K562 (cell line): ENCODE measurements at regions not wholly inside any gene's neighbourhood (a gene's known extent, or its start where the extent isn't known, plus 50 kb on each side); places are given as distances from the start of the nearest gene placed in this dataset.
A peak's percentile ranks its signal among the peaks of the same experiment; 100 is the strongest.

ENCODE experiments used
- CBX5 ChIP-seq: IDR thresholded peaks from 2 replicates; pipeline ENCODE4 v1.6.1; 2014; ENCODE audit warnings: low read depth, borderline replicate concordance
- DMBX1 ChIP-seq: fragments of 250-450 bp; sonication (Bioruptor Pico); IDR thresholded peaks from 2 replicates; pipeline ENCODE4 v1.8.0; 2022; ENCODE audit warnings: inconsistent platforms, mild to moderate bottlenecking, moderate library complexity, borderline replicate concordance
- ESRRA ChIP-seq: fragments of 450-650 bp; IDR thresholded peaks from 2 replicates; pipeline ENCODE4 v1.6.1; 2014; ENCODE audit warnings: low read depth, mild to moderate bottlenecking, moderate library complexity, borderline replicate concordance
- FIP1L1 ChIP-seq: fragments of 200-400 bp; formaldehyde crosslinking; IDR thresholded peaks from 2 replicates; pipeline ENCODE4 v1.6.1; 2018; ENCODE audit warnings: mild to moderate bottlenecking, low read depth, low read length; ENCODE audit not compliant: poor library complexity, severe bottlenecking
- FOS ChIP-seq: IDR thresholded peaks from 3 replicates; pipeline ENCODE4 v1.6.1; 2011; ENCODE audit not compliant: insufficient read length; ENCODE audit errors: extremely low read depth
- FOSL1 ChIP-seq: fragments of 200-800 bp; sonication (Bioruptor generic); conservative IDR thresholded peaks from 2 replicates; pipeline ENCODE4 v1.6.1; 2016; ENCODE audit warnings: missing genetic modification characterization, missing compliant biosample characterization
- HOXB6 ChIP-seq: fragments of 250-450 bp; sonication (Bioruptor Pico); IDR thresholded peaks from 2 replicates; pipeline ENCODE4 v1.5.1; 2022; ENCODE audit warnings: mild to moderate bottlenecking, borderline replicate concordance
- KHSRP ChIP-seq: fragments of 450-650 bp; IDR thresholded peaks from 2 replicates; pipeline ENCODE4 v1.6.1; 2017
- KLF6 ChIP-seq: fragments of 250-450 bp; sonication (Bioruptor Pico); IDR thresholded peaks from 2 replicates; pipeline ENCODE4 v1.4.0; 2020; ENCODE audit warnings: mild to moderate bottlenecking, moderate library complexity, borderline replicate concordance
- MTF1 ChIP-seq: fragments of 250-450 bp; sonication (Bioruptor Pico); IDR thresholded peaks from 2 replicates; pipeline ENCODE4 v1.9.0; 2021; ENCODE audit warnings: moderate library complexity, mild to moderate bottlenecking, inconsistent platforms, borderline replicate concordance
- NELFE ChIP-seq: IDR thresholded peaks from 2 replicates; pipeline ENCODE4 v1.6.1; 2011; ENCODE audit warnings: mild to moderate bottlenecking; ENCODE audit not compliant: insufficient read depth, insufficient read length
- NEUROD1 ChIP-seq: fragments of 150-350 bp; IDR thresholded peaks from 2 replicates; pipeline ENCODE4 v1.6.1; 2014; ENCODE audit warnings: borderline replicate concordance, low read length, low read depth; ENCODE audit not compliant: partially characterized antibody
- NR1H2 ChIP-seq: sonication (generic); formaldehyde crosslinking; IDR thresholded peaks from 2 replicates; pipeline ENCODE4 v1.4.0; 2020; ENCODE audit warnings: mild to moderate bottlenecking, missing genetic modification reagents
- SAP30 ChIP-seq: fragments of 200-600 bp; sonication (generic); IDR thresholded peaks from 2 replicates; pipeline ENCODE4 v1.6.1; 2012; ENCODE audit warnings: borderline replicate concordance, low read depth, mild to moderate bottlenecking, moderate library complexity, low read length, control low read depth, inconsistent platforms; ENCODE audit not compliant: insufficient read depth, poor library complexity, severe bottlenecking
- SP2 ChIP-seq: IDR thresholded peaks from 2 replicates; pipeline ENCODE4 v1.6.1; 2011; ENCODE audit warnings: mild to moderate bottlenecking, low read depth, low read length, moderate library complexity; ENCODE audit not compliant: poor library complexity, severe bottlenecking; ENCODE audit errors: extremely low read depth
- SRSF7 ChIP-seq: fragments of 200-400 bp; formaldehyde crosslinking; optimal IDR thresholded peaks from 2 replicates; pipeline ENCODE3; 2017; ENCODE audit warnings: mild to moderate bottlenecking, low read depth, low read length
- STAG1 ChIP-seq: sonication (generic); formaldehyde crosslinking; IDR thresholded peaks from 2 replicates; pipeline ENCODE4 v1.5.0; 2020; ENCODE audit warnings: missing genetic modification reagents, borderline replicate concordance
- TAF7 ChIP-seq: fragments of 450-650 bp; IDR thresholded peaks from 2 replicates; pipeline ENCODE4 v1.6.1; 2016; ENCODE audit warnings: missing genetic modification characterization, missing compliant biosample characterization
- TEAD2 ChIP-seq: fragments of 450-650 bp; IDR thresholded peaks from 2 replicates; pipeline ENCODE4 v1.6.1; 2016; ENCODE audit warnings: missing genetic modification characterization, control low read depth, missing compliant biosample characterization
- TGIF2 ChIP-seq: sonication (generic); formaldehyde crosslinking; IDR thresholded peaks from 2 replicates; pipeline ENCODE4 v1.8.1; 2022; ENCODE audit warnings: mild to moderate bottlenecking, missing genetic modification reagents, moderate library complexity
- ZNF165 ChIP-seq: fragments of 250-450 bp; sonication (Bioruptor Pico); IDR thresholded peaks from 2 replicates; pipeline ENCODE4 v1.4.0; 2020; ENCODE audit warnings: borderline replicate concordance
- ZNF24 ChIP-seq: fragments of 450-650 bp; IDR thresholded peaks from 2 replicates; pipeline ENCODE4 v1.6.1; 2016
- ZNF253 ChIP-seq: fragments of 250-450 bp; sonication (Bioruptor Pico); conservative IDR thresholded peaks from 2 replicates; pipeline ENCODE4 v1.6.1; 2021; ENCODE audit warnings: mild to moderate bottlenecking
- ZNF311 ChIP-seq: fragments of 250-450 bp; sonication (Bioruptor Pico); IDR thresholded peaks from 2 replicates; pipeline ENCODE4 v1.4.0; 2020; ENCODE audit warnings: mild to moderate bottlenecking, moderate library complexity
- ZNF57 ChIP-seq: fragments of 450-650 bp; formaldehyde crosslinking; IDR thresholded peaks from 2 replicates; pipeline ENCODE4 v1.4.0; 2020; ENCODE audit warnings: mild to moderate bottlenecking, moderate library complexity
- ZNF830 ChIP-seq: fragments of 250-450 bp; sonication (Bioruptor Pico); IDR thresholded peaks from 2 replicates; pipeline ENCODE4 v1.5.0; 2021; ENCODE audit warnings: mild to moderate bottlenecking
- TF ChIP-seq, protein P1 (sequence below): fragments of 450-650 bp; formaldehyde crosslinking; conservative IDR thresholded peaks from 2 replicates; pipeline ENCODE4 v1.4.0; 2022; ENCODE audit warnings: mild to moderate bottlenecking, missing genetic modification characterization
- TF ChIP-seq, protein P2 (sequence below), 2 experiments: fragments of 450-650 bp in 1 of 2; sonication (generic) in 1 of 2; formaldehyde crosslinking in 1 of 2; IDR thresholded peaks in 1 of 2; conservative IDR thresholded peaks in 1 of 2; 2 replicates each; pipeline versions ENCODE4 v1.6.1 to v1.8.1; 2016 to 2023; ENCODE audit warnings: mild to moderate bottlenecking in 2 of 2, moderate library complexity in 2 of 2, inconsistent platforms in 1 of 2, missing genetic modification reagents in 1 of 2

DNA sequence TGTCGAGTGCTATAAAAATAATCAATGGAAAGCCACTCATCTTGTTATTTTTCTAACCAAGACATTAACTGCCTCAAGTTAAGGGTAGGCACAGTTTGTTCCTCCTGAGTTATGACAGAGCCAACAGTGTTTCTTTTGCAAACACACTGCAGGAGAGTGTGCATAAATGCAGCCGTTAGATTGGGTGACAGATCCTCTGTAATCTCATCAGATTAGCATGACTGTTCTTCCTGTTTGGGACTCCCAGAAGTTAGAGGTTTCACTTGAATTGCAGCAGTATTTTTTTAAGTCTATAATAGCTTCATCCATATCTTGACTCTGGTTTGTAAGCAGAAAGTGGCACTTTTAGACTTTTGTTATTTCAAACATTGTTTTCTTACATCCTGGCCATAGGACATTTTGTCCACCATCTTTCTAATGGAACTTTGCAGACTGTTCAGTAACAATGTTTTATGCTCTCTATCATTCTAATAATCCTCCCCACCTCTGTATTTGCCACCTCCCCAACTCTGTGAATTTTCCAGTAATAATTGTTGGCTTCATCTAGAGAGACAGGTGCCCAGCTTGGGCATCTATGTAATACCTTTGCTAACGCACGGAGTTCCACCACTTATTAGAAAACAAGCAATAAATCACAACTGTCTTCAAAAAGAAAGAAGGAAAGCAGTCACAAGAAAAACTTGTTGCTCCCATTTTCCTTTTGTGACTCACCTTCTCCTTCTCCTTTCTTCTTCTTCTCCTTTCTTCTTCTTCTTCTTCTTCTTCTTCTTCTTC lies 560.0 kb downstream of the ADCYAP1 start (continued):
- TF ChIP-seq DMBX1 (CRISPR knock-in tag) (no peak), FIP1L1 (no peak), NEUROD1 (no peak), ZNF165 (CRISPR knock-in tag) (no peak), ZNF24 (no peak), SP2 (no peak), HOXB6 (no peak), ZNF830 (no peak), FOSL1 (peak; percentile 88), MTF1 (CRISPR knock-in tag) (no peak), TAF7 (peak; percentile 10; the same call in 1 of the 2 replicates), SRSF7 (no peak), NR1H2 (CRISPR knock-in tag) (no peak), STAG1 (CRISPR knock-in tag) (no peak), ZNF253 (CRISPR knock-in tag) (no peak), KLF6 (CRISPR knock-in tag) (peak; percentile 41; the same call in 1 of the 2 replicates), ESRRA (no peak), ZNF57 (CRISPR knock-in tag) (no peak), TGIF2 (CRISPR knock-in tag) (no peak), ZNF311 (CRISPR knock-in tag) (peak; percentile 73), CBX5 (peak; percentile 67; the same call in 1 of the 2 replicates), FOS (no peak), KHSRP (no peak), TEAD2 (tag) (no peak), SAP30 (no peak), NELFE (no peak)
- TF ChIP-seq, protein P1, sequence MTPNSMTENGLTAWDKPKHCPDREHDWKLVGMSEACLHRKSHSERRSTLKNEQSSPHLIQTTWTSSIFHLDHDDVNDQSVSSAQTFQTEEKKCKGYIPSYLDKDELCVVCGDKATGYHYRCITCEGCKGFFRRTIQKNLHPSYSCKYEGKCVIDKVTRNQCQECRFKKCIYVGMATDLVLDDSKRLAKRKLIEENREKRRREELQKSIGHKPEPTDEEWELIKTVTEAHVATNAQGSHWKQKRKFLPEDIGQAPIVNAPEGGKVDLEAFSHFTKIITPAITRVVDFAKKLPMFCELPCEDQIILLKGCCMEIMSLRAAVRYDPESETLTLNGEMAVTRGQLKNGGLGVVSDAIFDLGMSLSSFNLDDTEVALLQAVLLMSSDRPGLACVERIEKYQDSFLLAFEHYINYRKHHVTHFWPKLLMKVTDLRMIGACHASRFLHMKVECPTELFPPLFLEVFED = no peak
- TF ChIP-seq, protein P2, sequence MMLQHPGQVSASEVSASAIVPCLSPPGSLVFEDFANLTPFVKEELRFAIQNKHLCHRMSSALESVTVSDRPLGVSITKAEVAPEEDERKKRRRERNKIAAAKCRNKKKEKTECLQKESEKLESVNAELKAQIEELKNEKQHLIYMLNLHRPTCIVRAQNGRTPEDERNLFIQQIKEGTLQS (IDR thresholded peaks at IDR 0.05) = peak; percentile 45; the same call in 1 of the 2 replicates
- TF ChIP-seq, protein P2 (CRISPR knock-in tag; conservative IDR thresholded peaks at IDR 0.05) = no peak
